Upper lobe of right lung (tissue), 1 donor: ENCODE measurements at regions not wholly inside any gene's neighbourhood (a gene's known extent, or its start where the extent isn't known, plus 50 kb on each side); places are given as distances from the start of the nearest gene placed in this dataset.

Source experiments
- ATAC-seq: fragments of 200-7000 bp; cut with Tn5 transposase; one replicate; pipeline ENCODE4 v1.9.1; 2020; ENCODE audit warnings: mild to moderate bottlenecking, moderate library complexity
- DNase-seq: peaks from one replicate; pipeline ENCODE4 v3.0.0-alpha.2; 2020
- H3K27ac ChIP-seq: fragments of 200-600 bp; one replicate; pipeline ENCODE4 v1.8.0; 2022
- H3K27me3 ChIP-seq: fragments of 200-600 bp; one replicate; pipeline ENCODE4 v1.8.0; 2022; ENCODE audit warnings: mild to moderate bottlenecking
- H3K36me3 ChIP-seq: fragments of 200-600 bp; one replicate; pipeline ENCODE4 v1.8.0; 2022
- H3K4me1 ChIP-seq: fragments of 200-600 bp; one replicate; pipeline ENCODE4 v1.8.0; 2022
- H3K4me3 ChIP-seq: fragments of 200-600 bp; one replicate; pipeline ENCODE4 v1.8.0; 2022; ENCODE audit warnings: mild to moderate bottlenecking
- H3K9me3 ChIP-seq: fragments of 200-600 bp; one replicate; pipeline ENCODE4 v1.8.0; 2022
- CTCF ChIP-seq: fragments of 200-600 bp; IDR thresholded peaks from one replicate; pipeline ENCODE4 v1.8.0; 2022; ENCODE audit warnings: antibody characterized with exemption
- intact Hi-C: fragments of 100-400 bp; cut with DNase I; formaldehyde crosslinking; loops from one replicate; pipeline ENCODE4 v1.11.0; 2022
- donor health status: DM: no; HTN: yes; CAD: no; lungs with severe emphysema.

DNA sequence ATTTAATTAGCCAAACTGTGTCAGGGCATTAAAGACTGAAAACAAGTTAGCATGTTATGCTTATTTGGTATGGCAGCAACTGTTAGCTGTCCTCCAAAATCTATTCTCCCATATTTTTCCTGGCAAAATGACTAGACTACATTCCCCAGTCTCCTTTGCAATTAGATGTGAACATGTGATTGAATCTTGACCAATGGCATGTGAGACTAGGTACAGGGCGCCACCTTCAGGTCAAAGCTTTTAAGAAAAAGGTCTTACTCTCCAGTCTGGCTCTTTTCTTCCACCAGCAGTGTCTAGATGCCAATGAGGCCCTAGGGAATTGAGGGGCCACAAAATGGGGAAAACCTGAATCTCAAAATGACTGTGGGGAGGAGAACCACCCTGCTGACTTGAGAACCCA, 408.2 kb downstream of the SMARCA1 start:
- DNase-seq = no peak
- Histone ChIP-seq H3K9me3 (no peaks in the 10 kb centered on the region), H3K4me3 (no peak overlapping the region), H3K27ac (no peak overlapping the region), H3K27me3 (no peaks in the 10 kb centered on the region), H3K4me1 (no peaks in the 10 kb centered on the region), H3K36me3 (no peaks in the 10 kb centered on the region)
- intact Hi-C loops = no loop called here
- ATAC-seq = peak; percentile 41
- no peak for TF ChIP-seq CTCF

DNA sequence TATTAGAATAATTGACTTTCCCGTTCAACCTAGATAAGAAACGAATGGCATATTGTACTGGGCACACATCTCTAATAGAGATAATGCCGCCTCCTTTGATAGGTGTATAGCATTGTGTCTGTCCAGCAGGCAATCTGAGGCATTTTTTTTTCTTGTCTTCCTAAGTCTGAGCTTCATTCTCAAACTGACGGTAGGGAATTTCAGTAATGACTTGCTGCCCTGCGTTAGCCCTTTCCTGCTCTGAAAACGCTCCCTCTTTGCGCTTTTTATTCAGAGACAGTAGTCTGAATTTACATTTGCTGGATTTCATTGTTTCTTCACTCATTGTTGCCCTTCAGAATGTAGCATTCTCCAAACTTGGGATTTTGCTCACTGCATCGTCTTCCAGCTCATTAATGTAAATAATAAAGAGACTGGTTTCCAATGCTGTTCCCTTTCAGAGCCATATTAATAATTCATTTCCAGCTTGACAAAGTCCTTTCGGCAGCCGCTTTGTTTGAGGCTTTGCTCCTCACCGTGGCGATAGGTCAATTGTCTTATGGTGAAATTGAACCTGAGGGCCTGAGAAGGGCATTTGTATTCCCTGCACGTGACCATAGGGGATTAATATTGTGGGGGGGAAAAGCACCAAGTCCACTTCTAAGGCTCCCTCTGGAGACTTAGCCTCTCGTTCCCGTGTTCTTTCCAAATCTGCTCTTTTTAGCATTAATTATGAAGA, 412.1 kb downstream of the SMARCA1 start:
- ATAC-seq (no peak), DNase-seq (no peak)
- intact Hi-C loops = no loop called here

GRCh38 chrX:129108936-129109335, 414.4 kb downstream of the SMARCA1 start:
- no peak for DNase-seq
- Histone ChIP-seq H3K9me3 (no peaks in the 10 kb centered on the region), H3K27me3 (no peaks in the 10 kb centered on the region), H3K27ac (no peak overlapping the region), H3K36me3 (no peaks in the 10 kb centered on the region), H3K4me3 (no peak overlapping the region), H3K4me1 (no peaks in the 10 kb centered on the region)
- no peak for ATAC-seq
- intact Hi-C loops = no loop called here
- TF ChIP-seq CTCF = no peak

More for the DNA sequence above, 412.1 kb downstream of the SMARCA1 start:
- H3K9me3 ChIP-seq = no peaks in the 10 kb centered on the region
- H3K4me1 ChIP-seq = no peaks in the 10 kb centered on the region
- no peak overlapping the region for H3K4me3 ChIP-seq
- H3K27me3 ChIP-seq = no peaks in the 10 kb centered on the region
- H3K27ac ChIP-seq = no peak overlapping the region
- no peak for TF ChIP-seq CTCF
- no peaks in the 10 kb centered on the region for H3K36me3 ChIP-seq

- Histone ChIP-seq H3K4me3 (no peak overlapping the region), H3K36me3 (no peaks in the 10 kb centered on the region), H3K4me1 (no peaks in the 10 kb centered on the region), H3K9me3 (no peaks in the 10 kb centered on the region), H3K27ac (no peak overlapping the region), H3K27me3 (no peaks in the 10 kb centered on the region)
- DNase-seq (no peak), ATAC-seq (no peak)
- intact Hi-C loops = no loop called here
- no peak for TF ChIP-seq CTCF
Measured at GRCh38 chrX:129099207-129099606, 424.1 kb downstream of the SMARCA1 start.

DNA sequence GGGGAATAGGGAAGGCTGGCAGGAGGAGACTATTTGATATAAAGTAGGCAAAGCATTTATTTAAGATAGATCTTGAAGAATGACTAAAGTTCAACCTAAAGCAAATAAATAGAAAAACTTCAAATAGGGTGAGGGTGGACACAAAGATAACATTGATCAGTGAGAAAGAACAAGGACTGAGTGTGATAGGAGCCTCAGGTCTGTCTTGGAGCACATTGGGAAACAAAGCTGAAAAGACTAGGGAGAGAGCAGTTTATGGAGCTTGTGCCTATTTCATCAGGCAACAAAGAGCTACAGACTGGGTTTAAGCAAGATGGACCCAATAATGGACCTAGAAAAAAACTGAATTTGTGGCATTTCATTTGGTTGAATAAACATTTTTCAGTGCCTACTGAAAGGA, 425.6 kb downstream of the SMARCA1 start:
- Histone ChIP-seq H3K4me1 (no peaks in the 10 kb centered on the region), H3K27me3 (no peaks in the 10 kb centered on the region), H3K9me3 (no peaks in the 10 kb centered on the region), H3K36me3 (no peaks in the 10 kb centered on the region), H3K4me3 (no peak overlapping the region), H3K27ac (no peak overlapping the region)
- ATAC-seq = no peak
- DNase-seq = no peak
- TF ChIP-seq CTCF = no peak
- intact Hi-C loops = no loop called here

- Histone ChIP-seq H3K27ac (no peak overlapping the region), H3K36me3 (no peaks in the 10 kb centered on the region), H3K27me3 (no peaks in the 10 kb centered on the region), H3K4me1 (no peaks in the 10 kb centered on the region), H3K4me3 (no peak overlapping the region), H3K9me3 (no peaks in the 10 kb centered on the region)
- intact Hi-C loops = no loop called here
- ATAC-seq = no peak
- no peak for DNase-seq
- no peak for TF ChIP-seq CTCF
Measured at GRCh38 chrX:129093706-129094105, 429.6 kb downstream of the SMARCA1 start.
